WTC11 (cell line): ENCODE measurements at regions not wholly inside any gene's neighbourhood (a gene's known extent, or its start where the extent isn't known, plus 50 kb on each side); places are given as distances from the start of the nearest gene placed in this dataset.

ENCODE experiments used
- ATF3 ChIP-seq: sonication (generic); formaldehyde crosslinking; conservative IDR thresholded peaks from 2 replicates; pipeline ENCODE4 v1.8.1; 2022; ENCODE audit warnings: mild to moderate bottlenecking, missing genetic modification reagents
- CTCF ChIP-seq: fragments of 200-600 bp; IDR thresholded peaks from 2 replicates; pipeline ENCODE4 v1.8.0; 2022; ENCODE audit warnings: antibody characterized with exemption
- GABPB1 ChIP-seq: sonication (generic); formaldehyde crosslinking; IDR thresholded peaks from 2 replicates; pipeline ENCODE4 v1.8.1; 2023; ENCODE audit warnings: mild to moderate bottlenecking, missing genetic modification reagents
- GRHL2 ChIP-seq: fragments of 250-450 bp; sonication (Bioruptor Pico); IDR thresholded peaks from 2 replicates; pipeline ENCODE4 v1.8.0; 2022; ENCODE audit warnings: mild to moderate bottlenecking, moderate library complexity; ENCODE audit not compliant: insufficient replicate concordance, severe bottlenecking
- NR2C2 ChIP-seq: sonication (generic); formaldehyde crosslinking; IDR thresholded peaks from 2 replicates; pipeline ENCODE4 v1.8.0; 2022; ENCODE audit warnings: mild to moderate bottlenecking, missing genetic modification reagents
- ZNF138 ChIP-seq: sonication (generic); formaldehyde crosslinking; conservative IDR thresholded peaks from 2 replicates; pipeline ENCODE4 v1.8.1; 2022; ENCODE audit warnings: mild to moderate bottlenecking, moderate library complexity, missing genetic modification reagents
- ZNF263 ChIP-seq: sonication (generic); formaldehyde crosslinking; IDR thresholded peaks from 2 replicates; pipeline ENCODE4 v1.8.1; 2022; ENCODE audit warnings: low read depth, mild to moderate bottlenecking, moderate library complexity, missing genetic modification reagents
- ZNF317 ChIP-seq: sonication (generic); formaldehyde crosslinking; IDR thresholded peaks from 2 replicates; pipeline ENCODE4 v1.8.1; 2023; ENCODE audit warnings: low read depth, mild to moderate bottlenecking, moderate library complexity, missing genetic modification reagents, borderline replicate concordance
- TF ChIP-seq, protein P1 (sequence below): sonication (generic); formaldehyde crosslinking; IDR thresholded peaks from 2 replicates; pipeline ENCODE4 v1.8.0; 2022; ENCODE audit warnings: mild to moderate bottlenecking, missing genetic modification reagents
- TF ChIP-seq, protein P2 (sequence below): fragments of 250-450 bp; sonication (Bioruptor Pico); IDR thresholded peaks from 2 replicates; pipeline ENCODE4 v1.9.0; 2021; ENCODE audit warnings: mild to moderate bottlenecking
- TF ChIP-seq, protein P3 (sequence below): sonication (generic); formaldehyde crosslinking; conservative IDR thresholded peaks from 2 replicates; pipeline ENCODE4 v1.8.1; 2023; ENCODE audit warnings: mild to moderate bottlenecking, low read depth, missing genetic modification reagents, moderate library complexity
- TF ChIP-seq, protein P4 (sequence below): sonication (generic); formaldehyde crosslinking; IDR thresholded peaks from 2 replicates; pipeline ENCODE4 v1.8.1; 2023; ENCODE audit warnings: mild to moderate bottlenecking, moderate library complexity, missing genetic modification reagents

GRCh38 chr4:20618731-20619130, 81.5 kb upstream of the PACRGL start:
- no peak for TF ChIP-seq ATF3 (CRISPR knock-in tag)
- no peak for TF ChIP-seq CTCF
- TF ChIP-seq, protein P1, sequence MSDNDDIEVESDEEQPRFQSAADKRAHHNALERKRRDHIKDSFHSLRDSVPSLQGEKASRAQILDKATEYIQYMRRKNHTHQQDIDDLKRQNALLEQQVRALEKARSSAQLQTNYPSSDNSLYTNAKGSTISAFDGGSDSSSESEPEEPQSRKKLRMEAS (CRISPR knock-in tag), result no peak
- TF ChIP-seq, protein P2, sequence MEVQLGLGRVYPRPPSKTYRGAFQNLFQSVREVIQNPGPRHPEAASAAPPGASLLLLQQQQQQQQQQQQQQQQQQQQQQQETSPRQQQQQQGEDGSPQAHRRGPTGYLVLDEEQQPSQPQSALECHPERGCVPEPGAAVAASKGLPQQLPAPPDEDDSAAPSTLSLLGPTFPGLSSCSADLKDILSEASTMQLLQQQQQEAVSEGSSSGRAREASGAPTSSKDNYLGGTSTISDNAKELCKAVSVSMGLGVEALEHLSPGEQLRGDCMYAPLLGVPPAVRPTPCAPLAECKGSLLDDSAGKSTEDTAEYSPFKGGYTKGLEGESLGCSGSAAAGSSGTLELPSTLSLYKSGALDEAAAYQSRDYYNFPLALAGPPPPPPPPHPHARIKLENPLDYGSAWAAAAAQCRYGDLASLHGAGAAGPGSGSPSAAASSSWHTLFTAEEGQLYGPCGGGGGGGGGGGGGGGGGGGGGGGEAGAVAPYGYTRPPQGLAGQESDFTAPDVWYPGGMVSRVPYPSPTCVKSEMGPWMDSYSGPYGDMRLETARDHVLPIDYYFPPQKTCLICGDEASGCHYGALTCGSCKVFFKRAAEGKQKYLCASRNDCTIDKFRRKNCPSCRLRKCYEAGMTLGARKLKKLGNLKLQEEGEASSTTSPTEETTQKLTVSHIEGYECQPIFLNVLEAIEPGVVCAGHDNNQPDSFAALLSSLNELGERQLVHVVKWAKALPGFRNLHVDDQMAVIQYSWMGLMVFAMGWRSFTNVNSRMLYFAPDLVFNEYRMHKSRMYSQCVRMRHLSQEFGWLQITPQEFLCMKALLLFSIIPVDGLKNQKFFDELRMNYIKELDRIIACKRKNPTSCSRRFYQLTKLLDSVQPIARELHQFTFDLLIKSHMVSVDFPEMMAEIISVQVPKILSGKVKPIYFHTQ (CRISPR knock-in tag), result no peak
- TF ChIP-seq, protein P3, sequence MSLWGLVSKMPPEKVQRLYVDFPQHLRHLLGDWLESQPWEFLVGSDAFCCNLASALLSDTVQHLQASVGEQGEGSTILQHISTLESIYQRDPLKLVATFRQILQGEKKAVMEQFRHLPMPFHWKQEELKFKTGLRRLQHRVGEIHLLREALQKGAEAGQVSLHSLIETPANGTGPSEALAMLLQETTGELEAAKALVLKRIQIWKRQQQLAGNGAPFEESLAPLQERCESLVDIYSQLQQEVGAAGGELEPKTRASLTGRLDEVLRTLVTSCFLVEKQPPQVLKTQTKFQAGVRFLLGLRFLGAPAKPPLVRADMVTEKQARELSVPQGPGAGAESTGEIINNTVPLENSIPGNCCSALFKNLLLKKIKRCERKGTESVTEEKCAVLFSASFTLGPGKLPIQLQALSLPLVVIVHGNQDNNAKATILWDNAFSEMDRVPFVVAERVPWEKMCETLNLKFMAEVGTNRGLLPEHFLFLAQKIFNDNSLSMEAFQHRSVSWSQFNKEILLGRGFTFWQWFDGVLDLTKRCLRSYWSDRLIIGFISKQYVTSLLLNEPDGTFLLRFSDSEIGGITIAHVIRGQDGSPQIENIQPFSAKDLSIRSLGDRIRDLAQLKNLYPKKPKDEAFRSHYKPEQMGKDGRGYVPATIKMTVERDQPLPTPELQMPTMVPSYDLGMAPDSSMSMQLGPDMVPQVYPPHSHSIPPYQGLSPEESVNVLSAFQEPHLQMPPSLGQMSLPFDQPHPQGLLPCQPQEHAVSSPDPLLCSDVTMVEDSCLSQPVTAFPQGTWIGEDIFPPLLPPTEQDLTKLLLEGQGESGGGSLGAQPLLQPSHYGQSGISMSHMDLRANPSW (CRISPR knock-in tag), result no peak
- TF ChIP-seq NR2C2, result no peak
- TF ChIP-seq ZNF317, result no peak
- TF ChIP-seq ZNF263 (CRISPR knock-in tag), result no peak
- TF ChIP-seq ZNF138 (CRISPR knock-in tag), result no peak
- no peak for TF ChIP-seq GRHL2 (CRISPR knock-in tag)
- TF ChIP-seq GABPB1 (CRISPR knock-in tag), result no peak
- TF ChIP-seq, protein P4, sequence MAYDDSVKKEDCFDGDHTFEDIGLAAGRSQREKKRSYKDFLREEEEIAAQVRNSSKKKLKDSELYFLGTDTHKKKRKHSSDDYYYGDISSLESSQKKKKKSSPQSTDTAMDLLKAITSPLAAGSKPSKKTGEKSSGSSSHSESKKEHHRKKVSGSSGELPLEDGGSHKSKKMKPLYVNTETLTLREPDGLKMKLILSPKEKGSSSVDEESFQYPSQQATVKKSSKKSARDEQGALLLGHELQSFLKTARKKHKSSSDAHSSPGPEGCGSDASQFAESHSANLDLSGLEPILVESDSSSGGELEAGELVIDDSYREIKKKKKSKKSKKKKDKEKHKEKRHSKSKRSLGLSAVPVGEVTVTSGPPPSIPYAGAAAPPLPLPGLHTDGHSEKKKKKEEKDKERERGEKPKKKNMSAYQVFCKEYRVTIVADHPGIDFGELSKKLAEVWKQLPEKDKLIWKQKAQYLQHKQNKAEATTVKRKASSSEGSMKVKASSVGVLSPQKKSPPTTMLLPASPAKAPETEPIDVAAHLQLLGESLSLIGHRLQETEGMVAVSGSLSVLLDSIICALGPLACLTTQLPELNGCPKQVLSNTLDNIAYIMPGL (CRISPR knock-in tag), result no peak
